ENCODE measurements at regions not wholly inside any gene's neighbourhood (a gene's known extent, or its start where the extent isn't known, plus 50 kb on each side); places are given as distances from the start of the nearest gene placed in this dataset.

- Histone ChIP-seq H3K27ac (ENCODE audit: low read depth in 2 of 2, low read length in 1 of 2) (no peak overlapping the region), H3K27me3 (ENCODE audit: control insufficient read depth in 1 of 2, insufficient read depth in 2 of 2, low read length in 2 of 2) (no peaks in the 10 kb centered on the region), H3K4me1 (ENCODE audit: control insufficient read depth in 2 of 2, insufficient read depth in 2 of 2, low read length in 1 of 2) (no peaks in the 10 kb centered on the region), H3K36me3 (ENCODE audit: control insufficient read depth in 2 of 2, insufficient read depth in 2 of 2, low read length in 1 of 2) (no peaks in the 10 kb centered on the region), H3K4me3 (ENCODE audit: low read depth in 1 of 2, low read length in 2 of 2) (no peak overlapping the region), H3K9me3 (ENCODE audit: control insufficient read depth in 2 of 2, insufficient read depth in 1 of 2, low read depth in 1 of 2, low read length in 1 of 2) (no peaks in the 10 kb centered on the region)
- 79 to 85% methylated on average over 7 of the region's 7 CpGs for WGBS, 2 donors
These were observed 308.0 kb downstream of the MATN1 start for GRCh38 chr1:30415171-30415940.

DNA sequence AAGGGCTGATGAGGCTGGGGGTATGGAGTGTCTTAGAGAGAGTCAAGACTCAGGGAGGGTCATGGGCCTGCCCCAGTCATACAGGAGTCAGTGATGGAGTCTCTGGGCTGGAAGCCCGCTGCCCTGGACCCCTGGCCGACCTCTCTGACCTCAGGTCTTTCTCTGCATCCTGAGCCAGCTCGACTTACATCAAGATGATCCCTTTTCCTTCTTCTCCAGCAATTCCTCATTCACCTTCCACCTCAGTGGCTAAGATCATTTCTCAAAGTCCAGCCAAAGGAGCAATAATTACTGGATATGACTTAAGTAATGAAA is 308.6 kb downstream of the MATN1 start:
- H3K4me3 ChIP-seq (ENCODE audit: low read depth in 1 of 2, low read length in 2 of 2), result no peak overlapping the region

GRCh38 chr1:30414086-30414850 is 309.1 kb downstream of the MATN1 start:
- Histone ChIP-seq H3K27me3 (ENCODE audit: control insufficient read depth in 1 of 2, insufficient read depth in 2 of 2, low read length in 2 of 2) (no peaks in the 10 kb centered on the region), H3K4me1 (ENCODE audit: control insufficient read depth in 2 of 2, insufficient read depth in 2 of 2, low read length in 1 of 2) (no peaks in the 10 kb centered on the region), H3K9me3 (ENCODE audit: control insufficient read depth in 2 of 2, insufficient read depth in 1 of 2, low read depth in 1 of 2, low read length in 1 of 2) (no peaks in the 10 kb centered on the region), H3K27ac (ENCODE audit: low read depth in 2 of 2, low read length in 1 of 2) (no peak overlapping the region), H3K4me3 (ENCODE audit: low read depth in 1 of 2, low read length in 2 of 2) (no peak overlapping the region), H3K36me3 (ENCODE audit: control insufficient read depth in 2 of 2, insufficient read depth in 2 of 2, low read length in 1 of 2) (no peaks in the 10 kb centered on the region)
- WGBS, 2 donors, result 74 to 76% methylated on average over 14 of the region's 14 CpGs

More for the DNA sequence above, 308.6 kb downstream of the MATN1 start:
- Histone ChIP-seq H3K9me3 (ENCODE audit: control insufficient read depth in 2 of 2, insufficient read depth in 1 of 2, low read depth in 1 of 2, low read length in 1 of 2) (no peaks in the 10 kb centered on the region), H3K36me3 (ENCODE audit: control insufficient read depth in 2 of 2, insufficient read depth in 2 of 2, low read length in 1 of 2) (no peaks in the 10 kb centered on the region), H3K27ac (ENCODE audit: low read depth in 2 of 2, low read length in 1 of 2) (no peak overlapping the region), H3K4me1 (ENCODE audit: control insufficient read depth in 2 of 2, insufficient read depth in 2 of 2, low read length in 1 of 2) (no peaks in the 10 kb centered on the region), H3K27me3 (ENCODE audit: control insufficient read depth in 1 of 2, insufficient read depth in 2 of 2, low read length in 2 of 2) (no peaks in the 10 kb centered on the region)
- WGBS, 2 donors, result 52 to 55% methylated on average over 3 of the region's 3 CpGs

- no peaks in the 10 kb centered on the region for H3K4me1 ChIP-seq (ENCODE audit: control insufficient read depth in 2 of 2, insufficient read depth in 2 of 2, low read length in 1 of 2)
- H3K27me3 ChIP-seq (ENCODE audit: control insufficient read depth in 1 of 2, insufficient read depth in 2 of 2, low read length in 2 of 2), result no peaks in the 10 kb centered on the region
- no peak overlapping the region for H3K27ac ChIP-seq (ENCODE audit: low read depth in 2 of 2, low read length in 1 of 2)
- 88% methylated on average over 12 of the region's 12 CpGs for WGBS, 2 donors
- H3K9me3 ChIP-seq (ENCODE audit: control insufficient read depth in 2 of 2, insufficient read depth in 1 of 2, low read depth in 1 of 2, low read length in 1 of 2), result no peaks in the 10 kb centered on the region
- no peaks in the 10 kb centered on the region for H3K36me3 ChIP-seq (ENCODE audit: control insufficient read depth in 2 of 2, insufficient read depth in 2 of 2, low read length in 1 of 2)
- H3K4me3 ChIP-seq (ENCODE audit: low read depth in 1 of 2, low read length in 2 of 2), result no peak overlapping the region
These were observed 309.8 kb downstream of the MATN1 start for GRCh38 chr1:30413606-30414005.

DNA sequence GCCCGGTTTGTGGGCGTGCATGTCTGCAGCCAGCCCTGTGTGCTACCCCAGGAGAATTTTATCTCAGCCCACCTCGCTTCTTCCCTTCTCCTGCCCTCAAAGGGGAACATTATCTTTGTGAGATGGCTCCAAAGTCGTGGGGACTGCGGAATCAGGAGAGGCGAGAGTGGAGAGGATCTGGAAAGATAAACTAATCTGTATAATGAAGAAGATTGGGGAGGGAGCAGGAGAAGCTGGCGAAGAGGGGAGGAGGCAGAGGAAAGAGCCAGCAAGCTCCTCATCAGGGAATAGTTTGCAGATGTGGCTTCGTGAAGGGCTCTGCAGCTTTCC is 310.3 kb downstream of the MATN1 start:
- Histone ChIP-seq H3K27ac (ENCODE audit: low read depth in 2 of 2, low read length in 1 of 2) (no peak overlapping the region), H3K4me3 (ENCODE audit: low read depth in 1 of 2, low read length in 2 of 2) (no peak overlapping the region), H3K36me3 (ENCODE audit: control insufficient read depth in 2 of 2, insufficient read depth in 2 of 2, low read length in 1 of 2) (no peaks in the 10 kb centered on the region), H3K9me3 (ENCODE audit: control insufficient read depth in 2 of 2, insufficient read depth in 1 of 2, low read depth in 1 of 2, low read length in 1 of 2) (no peaks in the 10 kb centered on the region), H3K27me3 (ENCODE audit: control insufficient read depth in 1 of 2, insufficient read depth in 2 of 2, low read length in 2 of 2) (no peaks in the 10 kb centered on the region), H3K4me1 (ENCODE audit: control insufficient read depth in 2 of 2, insufficient read depth in 2 of 2, low read length in 1 of 2) (no peaks in the 10 kb centered on the region)
- 65 to 67% methylated on average over 8 of the region's 8 CpGs for WGBS, 2 donors

GRCh38 chr1:30412241-30413110 is 310.9 kb downstream of the MATN1 start:
- Histone ChIP-seq H3K4me3 (ENCODE audit: low read depth in 1 of 2, low read length in 2 of 2) (no peak overlapping the region), H3K27ac (ENCODE audit: low read depth in 2 of 2, low read length in 1 of 2) (no peak overlapping the region), H3K36me3 (ENCODE audit: control insufficient read depth in 2 of 2, insufficient read depth in 2 of 2, low read length in 1 of 2) (no peaks in the 10 kb centered on the region), H3K4me1 (ENCODE audit: control insufficient read depth in 2 of 2, insufficient read depth in 2 of 2, low read length in 1 of 2) (no peaks in the 10 kb centered on the region), H3K9me3 (ENCODE audit: control insufficient read depth in 2 of 2, insufficient read depth in 1 of 2, low read depth in 1 of 2, low read length in 1 of 2) (no peaks in the 10 kb centered on the region), H3K27me3 (ENCODE audit: control insufficient read depth in 1 of 2, insufficient read depth in 2 of 2, low read length in 2 of 2) (no peaks in the 10 kb centered on the region)
- WGBS, 2 donors, result 64 to 65% methylated on average over 13 of the region's 13 CpGs

GRCh38 chr1:30411206-30411605 is 312.2 kb downstream of the MATN1 start:
- Histone ChIP-seq H3K9me3 (ENCODE audit: control insufficient read depth in 2 of 2, insufficient read depth in 1 of 2, low read depth in 1 of 2, low read length in 1 of 2) (no peaks in the 10 kb centered on the region), H3K27ac (ENCODE audit: low read depth in 2 of 2, low read length in 1 of 2) (no peak overlapping the region), H3K4me3 (ENCODE audit: low read depth in 1 of 2, low read length in 2 of 2) (no peak overlapping the region), H3K27me3 (ENCODE audit: control insufficient read depth in 1 of 2, insufficient read depth in 2 of 2, low read length in 2 of 2) (no peaks in the 10 kb centered on the region), H3K4me1 (ENCODE audit: control insufficient read depth in 2 of 2, insufficient read depth in 2 of 2, low read length in 1 of 2) (no peaks in the 10 kb centered on the region), H3K36me3 (ENCODE audit: control insufficient read depth in 2 of 2, insufficient read depth in 2 of 2, low read length in 1 of 2) (no peaks in the 10 kb centered on the region)
- 79 to 84% methylated on average over 9 of the region's 9 CpGs for WGBS, 2 donors

DNA sequence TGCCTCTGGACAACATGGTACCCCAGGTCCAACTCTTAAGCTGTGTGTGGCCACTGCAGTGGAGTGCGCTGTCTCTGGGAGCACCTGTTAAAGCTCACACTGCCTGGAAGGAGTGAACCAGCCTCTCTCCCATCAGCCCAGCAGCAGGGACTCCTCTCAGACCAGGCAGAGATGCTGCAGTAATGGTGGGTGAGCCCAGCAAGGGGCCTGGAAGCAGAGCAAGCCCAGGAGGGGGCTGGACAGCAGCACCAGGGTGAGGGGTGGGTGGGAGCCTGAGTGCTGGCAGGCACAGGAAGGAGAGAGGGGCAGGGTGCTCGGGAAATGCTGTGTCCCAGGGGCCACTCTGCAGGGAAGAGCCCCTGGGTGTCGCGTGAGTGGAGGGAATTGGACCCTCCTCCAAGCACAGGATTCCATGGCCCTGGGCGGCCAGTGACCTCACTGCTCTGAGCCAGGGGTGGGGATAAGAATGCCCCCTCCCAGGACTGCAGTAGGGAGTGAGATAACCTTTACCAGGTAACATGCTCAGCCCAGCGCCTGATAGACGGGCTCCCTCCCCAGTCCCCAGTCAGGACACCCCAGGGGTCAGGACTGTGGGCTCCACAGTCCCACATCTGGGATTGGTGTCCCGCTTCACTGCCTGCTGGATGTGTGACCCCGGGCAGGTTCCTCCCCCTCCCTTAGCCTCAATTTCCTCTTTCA is 313.1 kb downstream of the MATN1 start:
- Histone ChIP-seq H3K4me3 (ENCODE audit: low read depth in 1 of 2, low read length in 2 of 2) (no peak overlapping the region), H3K36me3 (ENCODE audit: control insufficient read depth in 2 of 2, insufficient read depth in 2 of 2, low read length in 1 of 2) (no peaks in the 10 kb centered on the region), H3K27ac (ENCODE audit: low read depth in 2 of 2, low read length in 1 of 2) (no peak overlapping the region), H3K9me3 (ENCODE audit: control insufficient read depth in 2 of 2, insufficient read depth in 1 of 2, low read depth in 1 of 2, low read length in 1 of 2) (no peaks in the 10 kb centered on the region), H3K27me3 (ENCODE audit: control insufficient read depth in 1 of 2, insufficient read depth in 2 of 2, low read length in 2 of 2) (no peaks in the 10 kb centered on the region), H3K4me1 (ENCODE audit: control insufficient read depth in 2 of 2, insufficient read depth in 2 of 2, low read length in 1 of 2) (no peaks in the 10 kb centered on the region)
- 84 to 86% methylated on average over 9 of the region's 9 CpGs for WGBS, 2 donors

DNA sequence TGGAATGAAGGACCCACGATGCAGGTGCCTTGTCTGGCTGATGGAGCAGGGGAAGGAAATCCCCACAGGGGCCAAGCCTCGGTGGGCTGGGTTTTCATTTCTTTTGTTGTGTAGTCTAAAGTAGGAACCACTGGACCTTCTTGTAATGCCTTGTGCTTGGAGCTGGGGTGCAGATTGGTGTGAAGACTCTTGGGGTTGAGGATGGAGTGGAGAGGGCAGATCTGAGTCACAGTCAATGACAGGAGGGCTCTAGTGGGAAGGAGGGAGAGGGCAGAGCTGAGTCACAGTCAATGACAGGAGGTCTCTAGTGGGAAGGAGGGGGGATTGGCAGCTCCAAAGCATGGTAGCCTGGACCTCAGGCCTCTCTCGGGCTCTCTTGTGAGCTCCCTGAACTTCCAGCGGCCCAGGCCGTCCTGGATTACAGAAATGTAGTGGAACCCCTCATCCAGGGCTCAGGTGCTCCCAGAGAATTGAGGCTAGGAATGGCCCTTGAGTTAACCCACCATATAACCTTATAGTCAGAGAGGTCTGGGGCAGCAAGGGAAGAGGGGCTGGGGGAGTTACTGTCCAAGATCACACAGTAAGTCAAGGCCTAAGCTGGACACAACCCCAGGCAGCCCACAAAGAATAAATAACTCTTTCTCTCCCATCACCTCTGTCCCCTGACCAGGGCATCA is 313.8 kb downstream of the MATN1 start:
- Histone ChIP-seq H3K27me3 (ENCODE audit: control insufficient read depth in 1 of 2, insufficient read depth in 2 of 2, low read length in 2 of 2) (no peaks in the 10 kb centered on the region), H3K27ac (ENCODE audit: low read depth in 2 of 2, low read length in 1 of 2) (no peak overlapping the region), H3K4me1 (ENCODE audit: control insufficient read depth in 2 of 2, insufficient read depth in 2 of 2, low read length in 1 of 2) (no peaks in the 10 kb centered on the region), H3K36me3 (ENCODE audit: control insufficient read depth in 2 of 2, insufficient read depth in 2 of 2, low read length in 1 of 2) (no peaks in the 10 kb centered on the region), H3K9me3 (ENCODE audit: control insufficient read depth in 2 of 2, insufficient read depth in 1 of 2, low read depth in 1 of 2, low read length in 1 of 2) (no peaks in the 10 kb centered on the region), H3K4me3 (ENCODE audit: low read depth in 1 of 2, low read length in 2 of 2) (no peak overlapping the region)
- WGBS, 2 donors, result 78 to 82% methylated on average over 5 of the region's 5 CpGs

All from esophagus (tissue), 2 donors.